ENCODE measurements at regions not wholly inside any gene's neighbourhood (a gene's known extent, or its start where the extent isn't known, plus 50 kb on each side); places are given as distances from the start of the nearest gene placed in this dataset.

- TF ChIP-seq POLR2A (IDR thresholded peaks at IDR 0.05): no peak
- TF ChIP-seq CTCF (IDR thresholded peaks at IDR 0.05): no peak
Measured at GRCh38 chr16:54526916-54527315, 240.3 kb upstream of the IRX3 start.
